ENCODE measurements at regions not wholly inside any gene's neighbourhood (a gene's known extent, or its start where the extent isn't known, plus 50 kb on each side); places are given as distances from the start of the nearest gene placed in this dataset.

GRCh38 chr1:93013145-93014065 is 52.1 kb upstream of the DIPK1A start:
- Histone ChIP-seq H3K27me3 (ENCODE audit: insufficient read depth, low read length) (no peaks in the 10 kb centered on the region), H3K36me3 (ENCODE audit: insufficient read depth, low read length) (no peaks in the 10 kb centered on the region), H3K27ac (ENCODE audit: low read depth, low read length, poor library complexity, severe bottlenecking) (peak overlapping the region; percentile 24), H2AFZ (ENCODE audit: low read length) (no peak overlapping the region), H3K9me2 (ENCODE audit: low read depth, low read length) (no peaks in the 10 kb centered on the region), H3F3A (ENCODE audit: insufficient read depth, low read length) (no peaks in the 10 kb centered on the region), H4K20me1 (ENCODE audit: insufficient read depth, low read length) (no peaks in the 10 kb centered on the region), H3K4me1 (ENCODE audit: insufficient read depth, low read length, severe bottlenecking) (peaks cover 32% of the 10 kb centered on the region), H3K9ac (ENCODE audit: low read length) (peak overlapping the region; percentile 9; the same call in 1 of the 2 replicates), H3K9me3 (ENCODE audit: low read length) (no peaks in the 10 kb centered on the region), H3K4me2 (ENCODE audit: low read length) (no peak overlapping the region), H3K79me2 (ENCODE audit: insufficient read depth, low read length) (no peaks in the 10 kb centered on the region), H3K4me3 (ENCODE audit: low read depth, low read length, poor library complexity, severe bottlenecking) (no peak overlapping the region)
- no peak for TF ChIP-seq EZH2 (IDR thresholded peaks at IDR 0.05; ENCODE audit: borderline replicate concordance, low read length)

- Histone ChIP-seq H3K9ac (ENCODE audit: low read length) (no peak overlapping the region), H2AFZ (ENCODE audit: low read length) (no peak overlapping the region), H3K27ac (ENCODE audit: low read depth, low read length, poor library complexity, severe bottlenecking) (peak overlapping the region; percentile 24), H3K4me1 (ENCODE audit: insufficient read depth, low read length, severe bottlenecking) (peaks cover 32% of the 10 kb centered on the region), H4K20me1 (ENCODE audit: insufficient read depth, low read length) (no peaks in the 10 kb centered on the region), H3K79me2 (ENCODE audit: insufficient read depth, low read length) (no peaks in the 10 kb centered on the region), H3F3A (ENCODE audit: insufficient read depth, low read length) (no peaks in the 10 kb centered on the region), H3K27me3 (ENCODE audit: insufficient read depth, low read length) (no peaks in the 10 kb centered on the region), H3K9me3 (ENCODE audit: low read length) (no peaks in the 10 kb centered on the region), H3K36me3 (ENCODE audit: insufficient read depth, low read length) (no peaks in the 10 kb centered on the region), H3K4me3 (ENCODE audit: low read depth, low read length, poor library complexity, severe bottlenecking) (no peak overlapping the region), H3K4me2 (ENCODE audit: low read length) (no peak overlapping the region), H3K9me2 (ENCODE audit: low read depth, low read length) (no peaks in the 10 kb centered on the region)
- TF ChIP-seq EZH2 (IDR thresholded peaks at IDR 0.05; ENCODE audit: borderline replicate concordance, low read length) (no peak), CTCF (IDR thresholded peaks at IDR 0.05; ENCODE audit: low read length) (no peak)
Observed at GRCh38 chr1:93014168-93014567, 52.9 kb upstream of the DIPK1A start.

GRCh38 chr1:93015590-93015989 is 54.3 kb upstream of the DIPK1A start:
- no peaks in the 10 kb centered on the region for H3K9me3 ChIP-seq (ENCODE audit: low read length)
- no peaks in the 10 kb centered on the region for H3K9me2 ChIP-seq (ENCODE audit: low read depth, low read length)
- no peak overlapping the region for H3K9ac ChIP-seq (ENCODE audit: low read length)
- no peak overlapping the region for H3K4me2 ChIP-seq (ENCODE audit: low read length)
- H4K20me1 ChIP-seq (ENCODE audit: insufficient read depth, low read length): no peaks in the 10 kb centered on the region
- no peaks in the 10 kb centered on the region for H3K27me3 ChIP-seq (ENCODE audit: insufficient read depth, low read length)
- H3K4me3 ChIP-seq (ENCODE audit: low read depth, low read length, poor library complexity, severe bottlenecking): no peak overlapping the region
- H3K27ac ChIP-seq (ENCODE audit: low read depth, low read length, poor library complexity, severe bottlenecking): no peak overlapping the region
- TF ChIP-seq CTCF (IDR thresholded peaks at IDR 0.05; ENCODE audit: low read length) (no peak), EZH2 (IDR thresholded peaks at IDR 0.05; ENCODE audit: borderline replicate concordance, low read length) (no peak)
- H3K79me2 ChIP-seq (ENCODE audit: insufficient read depth, low read length): no peaks in the 10 kb centered on the region
- no peak overlapping the region for H2AFZ ChIP-seq (ENCODE audit: low read length)
- H3K36me3 ChIP-seq (ENCODE audit: insufficient read depth, low read length): no peaks in the 10 kb centered on the region
- no peaks in the 10 kb centered on the region for H3F3A ChIP-seq (ENCODE audit: insufficient read depth, low read length)
- peaks cover 32% of the 10 kb centered on the region for H3K4me1 ChIP-seq (ENCODE audit: insufficient read depth, low read length, severe bottlenecking)
